GM21576 (cell line): ENCODE measurements at regions not wholly inside any gene's neighbourhood (a gene's known extent, or its start where the extent isn't known, plus 50 kb on each side); places are given as distances from the start of the nearest gene placed in this dataset.

Source experiments
- ATAC-seq: cut with Tn5 transposase; IDR thresholded peaks from one replicate; pipeline ENCODE4 v1.9.1; 2021; ENCODE audit warnings: mild to moderate bottlenecking, moderate library complexity; ENCODE audit not compliant: unreplicated experiment

GRCh38 chr1:218850367-218850766, 323.3 kb upstream of the LYPLAL1 start:
- ATAC-seq = no peak

GRCh38 chr1:218851586-218851985, 322.1 kb upstream of the LYPLAL1 start:
- ATAC-seq = no peak

- ATAC-seq = no peak
These were observed 321.2 kb upstream of the LYPLAL1 start for GRCh38 chr1:218852527-218852926.

GRCh38 chr1:218863987-218864386, 309.7 kb upstream of the LYPLAL1 start:
- no peak for ATAC-seq

- ATAC-seq = no peak
These were observed 308.1 kb upstream of the LYPLAL1 start for GRCh38 chr1:218865591-218865990.

- no peak for ATAC-seq
These were observed 307.2 kb upstream of the LYPLAL1 start for GRCh38 chr1:218866507-218866906.

- no peak for ATAC-seq
These were observed 306.6 kb upstream of the LYPLAL1 start for GRCh38 chr1:218867066-218867465.

- no peak for ATAC-seq
These were observed 305.6 kb upstream of the LYPLAL1 start for GRCh38 chr1:218867941-218868626.

- ATAC-seq = no peak
These were observed 304.4 kb upstream of the LYPLAL1 start for GRCh38 chr1:218869276-218869675.

GRCh38 chr1:218872026-218872425, 301.7 kb upstream of the LYPLAL1 start:
- ATAC-seq = no peak

- no peak for ATAC-seq
These were observed 300.8 kb upstream of the LYPLAL1 start for GRCh38 chr1:218872928-218873327.

- ATAC-seq = no peak
These were observed 299.4 kb upstream of the LYPLAL1 start for GRCh38 chr1:218874313-218874712.

- ATAC-seq = no peak
These were observed 298.8 kb upstream of the LYPLAL1 start for GRCh38 chr1:218874801-218875400.

GRCh38 chr1:218878369-218878768, 295.3 kb upstream of the LYPLAL1 start:
- ATAC-seq = no peak

GRCh38 chr1:218880484-218881060, 293.1 kb upstream of the LYPLAL1 start:
- ATAC-seq = no peak

- no peak for ATAC-seq
These were observed 291.2 kb upstream of the LYPLAL1 start for GRCh38 chr1:218882454-218882853.

GRCh38 chr1:218886101-218886871, 287.4 kb upstream of the LYPLAL1 start:
- no peak for ATAC-seq

GRCh38 chr1:218887141-218887925, 286.3 kb upstream of the LYPLAL1 start:
- no peak for ATAC-seq

- ATAC-seq = no peak
These were observed 283.2 kb upstream of the LYPLAL1 start for GRCh38 chr1:218890451-218890850.

GRCh38 chr1:218891577-218891976, 282.1 kb upstream of the LYPLAL1 start:
- ATAC-seq = no peak

GRCh38 chr1:218895064-218895587, 278.6 kb upstream of the LYPLAL1 start:
- ATAC-seq = no peak
